GM12891 (cell line): ENCODE measurements at regions not wholly inside any gene's neighbourhood (a gene's known extent, or its start where the extent isn't known, plus 50 kb on each side); places are given as distances from the start of the nearest gene placed in this dataset.

ENCODE experiments used
- DNase-seq: peaks from one replicate; pipeline ENCODE4 v3.0.0; 2011; ENCODE audit warnings: low spot score; ENCODE audit not compliant: insufficient read length
- FAIRE-seq: peaks from 2 replicates; lab custom pipeline; 2011; peaks lifted over from hg19 to GRCh38; lab: Jason Lieb, UNC
- PAX5 ChIP-seq: IDR thresholded peaks from 2 replicates; pipeline ENCODE4 v1.6.1; 2011; ENCODE audit warnings: low read length, moderate library complexity, mild to moderate bottlenecking; ENCODE audit not compliant: insufficient read depth, severe bottlenecking
- POLR2A ChIP-seq: IDR thresholded peaks from 2 replicates; pipeline ENCODE4 v1.6.1; 2011; ENCODE audit warnings: low read depth, low read length, control low read depth
- POLR2AphosphoS5 ChIP-seq: IDR thresholded peaks from 2 replicates; pipeline ENCODE4 v1.6.1; 2011; ENCODE audit warnings: low read depth, low read length, control low read depth
- POU2F2 ChIP-seq: IDR thresholded peaks from 2 replicates; pipeline ENCODE4 v1.6.1; 2011; ENCODE audit warnings: low read depth, mild to moderate bottlenecking, control low read depth, low read length, moderate library complexity
- SPI1 ChIP-seq: IDR thresholded peaks from 2 replicates; pipeline ENCODE4 v1.6.1; 2011; ENCODE audit warnings: low read depth, low read length, control low read depth
- TAF1 ChIP-seq: IDR thresholded peaks from 2 replicates; pipeline ENCODE4 v1.6.1; 2011; ENCODE audit warnings: low read depth, low read length, control low read depth

- DNase-seq (no peak), FAIRE-seq (no peak)
- TF ChIP-seq POLR2AphosphoS5: no peak
- no peak for TF ChIP-seq POU2F2
- no peak for TF ChIP-seq TAF1
- no peak for TF ChIP-seq POLR2A
- TF ChIP-seq PAX5: no peak
These were observed 84.7 kb upstream of the WNT7B start for GRCh38 chr22:46061501-46062231.

GRCh38 chr22:46062232-46062615, 85.3 kb upstream of the WNT7B start:
- TF ChIP-seq POU2F2: no peak
- no peak for TF ChIP-seq POLR2A
- TF ChIP-seq TAF1: no peak
- TF ChIP-seq SPI1: no peak
- no peak for TF ChIP-seq POLR2AphosphoS5
- TF ChIP-seq PAX5: no peak
- FAIRE-seq: no peak

GRCh38 chr22:46062971-46063631, 86.1 kb upstream of the WNT7B start:
- DNase-seq (no peak), FAIRE-seq (no peak)

More at GRCh38 chr22:46062232-46062615, 85.3 kb upstream of the WNT7B start:
- DNase-seq: no peak

GRCh38 chr22:46063846-46064227, 86.5 kb upstream of the PPARA start:
- no peak for FAIRE-seq
- DNase-seq: no peak
- no peak for TF ChIP-seq POLR2AphosphoS5
- TF ChIP-seq TAF1: no peak
- TF ChIP-seq POLR2A: no peak
- TF ChIP-seq SPI1: no peak
- TF ChIP-seq PAX5: no peak
- no peak for TF ChIP-seq POU2F2

More at GRCh38 chr22:46062971-46063631, 86.1 kb upstream of the WNT7B start:
- TF ChIP-seq POLR2A: no peak
- TF ChIP-seq PAX5: no peak
- TF ChIP-seq POLR2AphosphoS5: no peak
- TF ChIP-seq TAF1: no peak
- no peak for TF ChIP-seq SPI1
- no peak for TF ChIP-seq POU2F2

- DNase-seq (no peak), FAIRE-seq (no peak)
- TF ChIP-seq POLR2A (no peak), POLR2AphosphoS5 (no peak), SPI1 (no peak), PAX5 (no peak), POU2F2 (no peak), TAF1 (no peak)
These were observed 85.9 kb upstream of the PPARA start for GRCh38 chr22:46064228-46064965.

GRCh38 chr22:46064966-46065666, 85.2 kb upstream of the PPARA start:
- DNase-seq (no peak), FAIRE-seq (no peak)
- TF ChIP-seq TAF1 (no peak), POLR2AphosphoS5 (no peak), POLR2A (no peak), SPI1 (no peak), POU2F2 (no peak)

- TF ChIP-seq POU2F2: no peak
- no peak for FAIRE-seq
- no peak for DNase-seq
These were observed 84.5 kb upstream of the PPARA start for GRCh38 chr22:46065691-46066454.

GRCh38 chr22:46066691-46067090, 83.6 kb upstream of the PPARA start:
- no peak for TF ChIP-seq TAF1
- TF ChIP-seq POLR2AphosphoS5: no peak
- no peak for TF ChIP-seq PAX5
- TF ChIP-seq SPI1: no peak
- no peak for TF ChIP-seq POLR2A
- no peak for TF ChIP-seq POU2F2
- DNase-seq (no peak), FAIRE-seq (no peak)
